HG03354 (cell line): ENCODE measurements at regions not wholly inside any gene's neighbourhood (a gene's known extent, or its start where the extent isn't known, plus 50 kb on each side); places are given as distances from the start of the nearest gene placed in this dataset.

Experiments used
- ATAC-seq: cut with Tn5 transposase; IDR thresholded peaks from one replicate; pipeline ENCODE4 v1.9.1; 2021; ENCODE audit warnings: mild to moderate bottlenecking; ENCODE audit not compliant: unreplicated experiment, poor library complexity, severe bottlenecking

DNA sequence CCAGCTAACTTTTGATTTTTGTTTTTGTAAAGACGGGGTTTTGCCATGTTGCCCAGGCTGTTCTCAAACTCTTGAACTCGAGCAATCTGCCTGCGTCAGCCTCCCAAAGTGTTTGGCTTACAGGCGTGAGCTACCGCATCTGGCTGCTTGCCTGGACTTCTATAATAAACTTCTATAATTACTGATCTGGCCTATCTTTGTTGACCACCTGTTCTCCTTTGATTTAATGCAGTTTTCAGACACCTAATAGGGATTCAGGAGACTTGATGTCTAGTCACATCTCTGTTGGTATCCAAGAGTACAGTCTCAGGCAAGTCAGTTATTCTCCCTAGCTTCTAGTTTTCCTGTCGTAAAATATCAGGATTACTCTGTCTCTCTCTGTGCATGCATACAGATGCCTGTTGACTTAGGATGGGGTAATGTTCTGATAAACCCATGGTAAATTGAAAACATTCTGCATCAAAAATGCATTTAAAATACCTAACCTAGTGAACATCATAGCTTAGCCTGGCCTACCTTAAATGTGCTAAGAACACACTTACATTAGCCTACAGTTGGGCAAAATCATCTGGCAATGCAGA lies 51.5 kb upstream of the NR3C1 start:
- no peak for ATAC-seq

DNA sequence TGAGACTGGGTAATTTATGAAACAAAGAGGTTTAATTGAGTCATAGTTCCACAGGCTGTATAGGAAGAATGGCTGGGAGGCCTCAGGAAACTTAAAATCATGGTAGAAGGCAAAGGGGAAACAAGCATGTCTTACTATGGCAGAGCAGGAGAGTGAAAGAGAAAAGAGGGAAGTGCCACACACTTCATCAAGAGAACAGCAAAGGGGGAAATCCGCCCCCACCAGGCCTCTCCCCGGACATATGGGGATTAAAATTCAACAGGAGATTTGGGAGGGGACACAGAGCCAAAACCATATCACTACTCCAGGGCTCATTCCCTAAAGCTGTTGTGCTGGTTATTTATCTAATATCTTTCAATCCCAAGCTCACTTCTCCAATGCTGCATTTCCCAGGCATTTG lies 50.2 kb upstream of the NR3C1 start:
- ATAC-seq, result no peak
